Heart left ventricle (tissue), 13 donors: ENCODE measurements at regions not wholly inside any gene's neighbourhood (a gene's known extent, or its start where the extent isn't known, plus 50 kb on each side); places are given as distances from the start of the nearest gene placed in this dataset.

Experiments used
- CTCF ChIP-seq, 12 donors: fragments of 200-600 bp; sonication (generic) in 4 of 12; IDR thresholded peaks; one replicate each; pipeline versions ENCODE4 v1.5.0 to v1.8.0; 2018 to 2022; ENCODE audit warnings: antibody characterized with exemption in 12 of 12, mild to moderate bottlenecking in 5 of 12
- POLR2A ChIP-seq, 2 donors: fragments of 450-650 bp; IDR thresholded peaks; one replicate each; pipeline ENCODE4 v1.6.1; 2017; ENCODE audit warnings: antibody characterized with exemption in 2 of 2, mild to moderate bottlenecking in 2 of 2, moderate library complexity in 2 of 2
- donor health status: ischemic (EF 13 %, LVEDD 7.1; RV severe dilation, severe dysfunction).
- donor health status: DM: no; HTN: yes; CAD: no.
- donor health status: DM: no; HTN: no; CAD: no.
- donor health status: ischemic (EF 25% LVEDD 6.9; RV normal size, moderate dysfunction).
- donor health status: ischemic (EF 25% LVEDD 5.7; RV mildly dilated, moderate dysfunction).
- donor health status: ischemic (EF 35%, LVEDD 5.7; RV mildly dilated, moderate dysfunction).
- donor health status: nonischemic (EF 11% LVEDD 7.7; RV severe dilation, severe dysfunction).
- donor health status: DM: yes; HTN: yes; CAD: no.
- donor health status: PGD.
- donor health status: ischemic (EF 29% LVEDD 5.4; RV normal size, mild dysfunction).
- donor health status: nonischemic (EF 23%, LVEDD 6.1; RV moderate dilation, normal function).

GRCh38 chr6:44761046-44761445, 373.5 kb downstream of the CDC5L start:
- TF ChIP-seq CTCF (IDR thresholded peaks at IDR 0.05) (no peak), POLR2A (IDR thresholded peaks at IDR 0.05) (no peak)
